ENCODE measurements at regions not wholly inside any gene's neighbourhood (a gene's known extent, or its start where the extent isn't known, plus 50 kb on each side); places are given as distances from the start of the nearest gene placed in this dataset.

GRCh38 chr6:126235363-126235762 is 104.6 kb upstream of the CENPW start:
- TF ChIP-seq CTCF (conservative IDR thresholded peaks at IDR 0.05 in 1 of 2, IDR thresholded peaks at IDR 0.05 in 1 of 2; ENCODE audit: low read depth in 1 of 2, low read length in 2 of 2) = no peak
- TF ChIP-seq EZH2 (IDR thresholded peaks at IDR 0.05; ENCODE audit: low read length, missing control alignments) = no peak
- no peaks in the 10 kb centered on the region for H3K9me3 ChIP-seq (ENCODE audit: control insufficient read depth, insufficient read depth, low read depth, low read length)
- no peak overlapping the region for H3K27ac ChIP-seq (ENCODE audit: insufficient read depth, low read length)
- H3K36me3 ChIP-seq (ENCODE audit: control insufficient read depth, insufficient read depth, low read length) = no peaks in the 10 kb centered on the region
- H3K4me3 ChIP-seq (replicated peaks in 1 of 4; ENCODE audit: control extremely low read depth in 1 of 4, insufficient read depth in 1 of 4, low read depth in 3 of 4, low read length in 4 of 4) = no peak overlapping the region
- no peak overlapping the region for H2AFZ ChIP-seq (ENCODE audit: low read length)
- H3K79me2 ChIP-seq (ENCODE audit: control insufficient read depth, insufficient read depth, low read length) = no peaks in the 10 kb centered on the region
- no peaks in the 10 kb centered on the region for H4K20me1 ChIP-seq (ENCODE audit: control insufficient read depth, extremely low read depth, insufficient read depth, low read length)
- DNase-seq (ENCODE audit: low read depth in 2 of 2) = no peak
- H3K27me3 ChIP-seq (ENCODE audit: control insufficient read depth, insufficient read depth, low read length) = no peaks in the 10 kb centered on the region
- H3K4me2 ChIP-seq (ENCODE audit: extremely low read depth, insufficient read depth, low read length) = no peak overlapping the region
- no peak overlapping the region for H3K9ac ChIP-seq (ENCODE audit: insufficient read depth, low read length)
- H3K4me1 ChIP-seq (ENCODE audit: control insufficient read depth, extremely low read depth, insufficient read depth, low read length) = no peaks in the 10 kb centered on the region

GRCh38 chr6:126245077-126245476 is 94.8 kb upstream of the CENPW start:
- no peaks in the 10 kb centered on the region for H3K36me3 ChIP-seq (ENCODE audit: control insufficient read depth, insufficient read depth, low read length)
- H2AFZ ChIP-seq (ENCODE audit: low read length) = no peak overlapping the region
- no peak for TF ChIP-seq CTCF (conservative IDR thresholded peaks at IDR 0.05 in 1 of 2, IDR thresholded peaks at IDR 0.05 in 1 of 2; ENCODE audit: low read depth in 1 of 2, low read length in 2 of 2)
- no peak for TF ChIP-seq EZH2 (IDR thresholded peaks at IDR 0.05; ENCODE audit: low read length, missing control alignments)
- no peak overlapping the region for H3K9ac ChIP-seq (ENCODE audit: insufficient read depth, low read length)
- H3K9me3 ChIP-seq (ENCODE audit: control insufficient read depth, insufficient read depth, low read depth, low read length) = no peaks in the 10 kb centered on the region
- H3K27ac ChIP-seq (ENCODE audit: insufficient read depth, low read length) = no peak overlapping the region
- H3K4me3 ChIP-seq (replicated peaks in 1 of 4; ENCODE audit: control extremely low read depth in 1 of 4, insufficient read depth in 1 of 4, low read depth in 3 of 4, low read length in 4 of 4) = no peak overlapping the region
- no peak overlapping the region for H3K4me2 ChIP-seq (ENCODE audit: extremely low read depth, insufficient read depth, low read length)
- no peaks in the 10 kb centered on the region for H3K4me1 ChIP-seq (ENCODE audit: control insufficient read depth, extremely low read depth, insufficient read depth, low read length)
- no peaks in the 10 kb centered on the region for H4K20me1 ChIP-seq (ENCODE audit: control insufficient read depth, extremely low read depth, insufficient read depth, low read length)
- H3K79me2 ChIP-seq (ENCODE audit: control insufficient read depth, insufficient read depth, low read length) = no peaks in the 10 kb centered on the region
- no peak for DNase-seq (ENCODE audit: low read depth in 2 of 2)
- no peaks in the 10 kb centered on the region for H3K27me3 ChIP-seq (ENCODE audit: control insufficient read depth, insufficient read depth, low read length)

GRCh38 chr6:126252154-126252553 is 87.8 kb upstream of the CENPW start:
- H3K27me3 ChIP-seq (ENCODE audit: control insufficient read depth, insufficient read depth, low read length) = no peaks in the 10 kb centered on the region
- no peak for DNase-seq (ENCODE audit: low read depth in 2 of 2)

More at GRCh38 chr6:126252154-126252553, 87.8 kb upstream of the CENPW start:
- Histone ChIP-seq H3K9me3 (ENCODE audit: control insufficient read depth, insufficient read depth, low read depth, low read length) (no peaks in the 10 kb centered on the region), H3K27ac (ENCODE audit: insufficient read depth, low read length) (no peak overlapping the region), H3K4me1 (ENCODE audit: control insufficient read depth, extremely low read depth, insufficient read depth, low read length) (no peaks in the 10 kb centered on the region), H4K20me1 (ENCODE audit: control insufficient read depth, extremely low read depth, insufficient read depth, low read length) (no peaks in the 10 kb centered on the region), H2AFZ (ENCODE audit: low read length) (no peak overlapping the region), H3K9ac (ENCODE audit: insufficient read depth, low read length) (no peak overlapping the region), H3K79me2 (ENCODE audit: control insufficient read depth, insufficient read depth, low read length) (no peaks in the 10 kb centered on the region), H3K4me3 (replicated peaks in 1 of 4; ENCODE audit: control extremely low read depth in 1 of 4, insufficient read depth in 1 of 4, low read depth in 3 of 4, low read length in 4 of 4) (no peak overlapping the region), H3K36me3 (ENCODE audit: control insufficient read depth, insufficient read depth, low read length) (no peaks in the 10 kb centered on the region), H3K4me2 (ENCODE audit: extremely low read depth, insufficient read depth, low read length) (no peak overlapping the region)
- no peak for TF ChIP-seq EZH2 (IDR thresholded peaks at IDR 0.05; ENCODE audit: low read length, missing control alignments)
- no peak for TF ChIP-seq CTCF (conservative IDR thresholded peaks at IDR 0.05 in 1 of 2, IDR thresholded peaks at IDR 0.05 in 1 of 2; ENCODE audit: low read depth in 1 of 2, low read length in 2 of 2)

Measured in fibroblast of lung (primary cell).